H1 (cell line): ENCODE measurements at regions not wholly inside any gene's neighbourhood (a gene's known extent, or its start where the extent isn't known, plus 50 kb on each side); places are given as distances from the start of the nearest gene placed in this dataset.
A peak's percentile ranks its signal among the peaks of the same experiment; 100 is the strongest.

Source experiments
- ATF2 ChIP-seq: IDR thresholded peaks from 2 replicates; pipeline ENCODE4 v1.6.1; 2012; ENCODE audit warnings: low read length, inconsistent platforms
- CBX8 ChIP-seq: fragments of 300-800, 300-1000 bp; sonication (generic); IDR thresholded peaks from 2 replicates; pipeline ENCODE4 v1.7.1; 2016; ENCODE audit warnings: low read depth, low read length, borderline replicate concordance
- CEBPB ChIP-seq: IDR thresholded peaks from 2 replicates; pipeline ENCODE4 v1.6.1; 2012; ENCODE audit warnings: low read depth, low read length
- E2F6 ChIP-seq: IDR thresholded peaks from 2 replicates; pipeline ENCODE4 v1.6.1; 2012; ENCODE audit warnings: inconsistent platforms
- GTF2F1 ChIP-seq: IDR thresholded peaks from 2 replicates; pipeline ENCODE4 v1.6.1; 2012; ENCODE audit warnings: low read depth, low read length, improper control_type of control experiment, borderline replicate concordance
- MAFK ChIP-seq: IDR thresholded peaks from 2 replicates; pipeline ENCODE4 v1.6.1; 2012; ENCODE audit warnings: low read depth, mild to moderate bottlenecking, improper control_type of control experiment, low read length
- NANOG ChIP-seq: IDR thresholded peaks from 2 replicates; pipeline ENCODE4 v1.6.1; 2011; ENCODE audit warnings: low read length, low read depth, mild to moderate bottlenecking, inconsistent platforms; ENCODE audit not compliant: insufficient read depth, poor library complexity, severe bottlenecking
- POLR2A ChIP-seq, 2 experiments: IDR thresholded peaks; 1 replicate in 1 of 2; 2 replicates in 1 of 2; pipeline ENCODE4 v1.6.1; 2011; ENCODE audit warnings: low read depth in 2 of 2, low read length in 2 of 2, mild to moderate bottlenecking in 2 of 2; ENCODE audit errors: control extremely low read depth in 1 of 2
- RAD21 ChIP-seq, 2 experiments: IDR thresholded peaks in 1 of 2; conservative IDR thresholded peaks in 1 of 2; 2 replicates each; pipeline ENCODE4 v1.6.1; 2011; ENCODE audit warnings: low read depth in 2 of 2, low read length in 2 of 2, improper control_type of control experiment in 1 of 2, inconsistent platforms in 1 of 2, mild to moderate bottlenecking in 1 of 2, moderate library complexity in 1 of 2
- SIN3A ChIP-seq, 2 experiments: IDR thresholded peaks in 1 of 2; conservative IDR thresholded peaks in 1 of 2; 2 replicates each; pipeline ENCODE4 v1.6.1; 2011 to 2012; ENCODE audit warnings: low read length in 2 of 2, improper control_type of control experiment in 1 of 2, low read depth in 1 of 2, mild to moderate bottlenecking in 1 of 2
- SIX5 ChIP-seq: IDR thresholded peaks from 2 replicates; pipeline ENCODE4 v1.6.1; 2011; ENCODE audit warnings: mild to moderate bottlenecking, low read depth, low read length
- SP1 ChIP-seq: IDR thresholded peaks from 2 replicates; pipeline ENCODE4 v1.6.1; 2011; ENCODE audit warnings: low read depth, low read length
- TAF7 ChIP-seq: optimal IDR thresholded peaks from 2 replicates; pipeline ENCODE3; 2011; ENCODE audit warnings: low read depth, mild to moderate bottlenecking, inconsistent platforms, low read length, moderate library complexity, borderline replicate concordance
- ZNF274 ChIP-seq: IDR thresholded peaks from 2 replicates; pipeline ENCODE4 v1.7.0; 2012; ENCODE audit warnings: low read length, borderline replicate concordance; ENCODE audit errors: extremely low read depth

GRCh38 chr1:5225707-5226704 lies 571.6 kb downstream of the AJAP1 start (continued):
- TF ChIP-seq TAF7 (no peak), ATF2 (no peak), POLR2A (IDR thresholded peaks at IDR 0.05; ENCODE audit: control extremely low read depth in 1 of 2, low read depth in 2 of 2, low read length in 2 of 2) (no peak), ZNF274 (no peak), E2F6 (no peak), MAFK (no peak), SIN3A (conservative IDR thresholded peaks at IDR 0.05 in 1 of 2, IDR thresholded peaks at IDR 0.05 in 1 of 2; ENCODE audit: low read depth in 1 of 2, low read length in 2 of 2) (no peak), CEBPB (no peak), SIX5 (no peak), SP1 (peak; percentile 76; the same call in 1 of the 2 replicates), GTF2F1 (no peak), NANOG (peak; percentile 99), CBX8 (no peak), RAD21 (IDR thresholded peaks at IDR 0.05 in 1 of 2, conservative IDR thresholded peaks at IDR 0.05 in 1 of 2; ENCODE audit: low read depth in 2 of 2, low read length in 2 of 2) (no peak)
